K562 (cell line): ENCODE measurements at regions not wholly inside any gene's neighbourhood (a gene's known extent, or its start where the extent isn't known, plus 50 kb on each side); places are given as distances from the start of the nearest gene placed in this dataset.

Experiments used
- ATAC-seq: fragments of 200-7000 bp; cut with Tn5 transposase; 3 replicates; pipeline ENCODE4 v1.9.1; 2020; ENCODE audit warnings: moderate library complexity
- BruUV-seq: library from RNA; stranded (reverse); fragments of 400-500 nt; replicated peaks from 2 replicates; lab custom pipeline; 2021; lab: Mats Ljungman, UMichigan
- CTCF ChIA-PET: fragments of 300-600 bp; formaldehyde crosslinking; extraction: SDS; loops from one replicate; lab custom pipeline; 2021; ENCODE audit warnings: low intra/inter-chr PET ratio; lab: Yijun Ruan, JAX
- POLR2A ChIA-PET: fragments of 300-600, 350-650 bp; sonication (Branson Sonifier 250); formaldehyde crosslinking; extraction: SDS; loops from one replicate; lab custom pipeline; 2021; ENCODE audit warnings: antibody characterized with exemption, inconsistent platforms; lab: Yijun Ruan, JAX
- DNase-seq, 4 experiments: peaks; one replicate each; pipeline versions ENCODE4 v3.0.0 to v3.0.0-alpha.2; 2011 to 2018; ENCODE audit warnings: low spot score in 3 of 4, mixed read lengths in 3 of 4; ENCODE audit errors: extremely low read depth in 1 of 4
- FAIRE-seq: peaks from 2 replicates; lab custom pipeline; 2011; peaks lifted over from hg19 to GRCh38; lab: Jason Lieb, UNC
- H2AFZ ChIP-seq: 2 replicates; pipeline ENCODE4 v1.6.0; 2011; ENCODE audit warnings: low read depth, low read length, control low read depth, inconsistent platforms
- H3K27ac ChIP-seq: fragments of 200-600 bp; 3 replicates; pipeline ENCODE4 v1.8.0; 2011; ENCODE audit warnings: low read depth, mild to moderate bottlenecking, control low read depth, inconsistent platforms, low read length, moderate library complexity, mixed read lengths; ENCODE audit errors: extremely low read depth
- H3K27me3 ChIP-seq, 2 experiments: fragments of 300-600 bp in 1 of 2; 2 replicates in 1 of 2; 3 replicates in 1 of 2; pipeline versions ENCODE4 v1.6.0 to v1.8.0; 2011; ENCODE audit warnings: inconsistent platforms in 2 of 2, low read length in 2 of 2, mild to moderate bottlenecking in 1 of 2, mixed read lengths in 1 of 2, moderate library complexity in 1 of 2; ENCODE audit not compliant: control insufficient read depth in 2 of 2, insufficient read depth in 2 of 2
- H3K36me3 ChIP-seq: fragments of 300-600 bp; 3 replicates; pipeline ENCODE4 v1.8.0; 2011; ENCODE audit warnings: mild to moderate bottlenecking, low read length, inconsistent platforms; ENCODE audit not compliant: control insufficient read depth, insufficient read depth
- H3K4me1 ChIP-seq, 2 experiments: fragments of 200-600 bp in 1 of 2; replicated peaks in 1 of 2; 2 replicates in 1 of 2; 3 replicates in 1 of 2; pipeline versions ENCODE4 v1.5.1 to v1.8.0; 2011; ENCODE audit warnings: inconsistent platforms in 2 of 2, low read length in 2 of 2, mild to moderate bottlenecking in 1 of 2, mixed read lengths in 1 of 2, moderate library complexity in 1 of 2; ENCODE audit not compliant: control insufficient read depth in 2 of 2, insufficient read depth in 2 of 2
- H3K4me2 ChIP-seq: 2 replicates; pipeline ENCODE4 v1.6.1; 2011; ENCODE audit warnings: low read length, control low read depth, inconsistent platforms, mixed read lengths; ENCODE audit not compliant: insufficient read depth
- H3K4me3 ChIP-seq: fragments of 200-600 bp; sonication (generic), shearing (Covaris generic); 2 replicates; pipeline ENCODE4 v1.5.1; 2016; ENCODE audit warnings: control low read depth, inconsistent platforms
- H3K79me2 ChIP-seq: fragments of 200-600 bp; 3 replicates; pipeline ENCODE4 v1.8.0; 2011; ENCODE audit warnings: low read length, inconsistent platforms; ENCODE audit not compliant: control insufficient read depth, insufficient read depth
- H3K9ac ChIP-seq, 2 experiments: 2 replicates each; pipeline versions ENCODE4 v1.6.0 to v1.6.1; 2011; ENCODE audit warnings: low read depth in 2 of 2, low read length in 2 of 2, control low read depth in 1 of 2, inconsistent platforms in 1 of 2, mild to moderate bottlenecking in 1 of 2, mixed read lengths in 1 of 2; ENCODE audit not compliant: insufficient read depth in 1 of 2
- H3K9me1 ChIP-seq: one replicate; pipeline ENCODE4 v1.6.0; 2011; ENCODE audit warnings: inconsistent platforms, mild to moderate bottlenecking, low read length, moderate library complexity; ENCODE audit not compliant: control insufficient read depth, insufficient read depth
- H3K9me3 ChIP-seq: replicated peaks from 2 replicates; pipeline ENCODE4 v1.5.1; 2011; ENCODE audit warnings: low read depth, low read length, inconsistent platforms; ENCODE audit not compliant: control insufficient read depth, insufficient read depth
- H4K20me1 ChIP-seq: replicated peaks from 2 replicates; pipeline ENCODE4 v1.6.1; 2011; ENCODE audit warnings: low read length, inconsistent platforms, mixed read lengths; ENCODE audit not compliant: control insufficient read depth, insufficient read depth
- ARID3B ChIP-seq: fragments of 250-450 bp; sonication (Bioruptor Pico); IDR thresholded peaks from 2 replicates; pipeline ENCODE4 v1.4.0; 2020; ENCODE audit warnings: borderline replicate concordance
- NFIX ChIP-seq: fragments of 250-450 bp; sonication (Bioruptor Pico); IDR thresholded peaks from 2 replicates; pipeline ENCODE4 v1.4.0; 2020; ENCODE audit warnings: low read depth, mild to moderate bottlenecking, moderate library complexity
- PML ChIP-seq: IDR thresholded peaks from 2 replicates; pipeline ENCODE4 v1.6.1; 2012; ENCODE audit warnings: low read length, inconsistent platforms
- TARDBP ChIP-seq: fragments of 450-650 bp; IDR thresholded peaks from 2 replicates; pipeline ENCODE4 v1.6.1; 2016
- USF2 ChIP-seq: sonication (generic); formaldehyde crosslinking; IDR thresholded peaks from 2 replicates; pipeline ENCODE4 v1.5.0; 2020; ENCODE audit warnings: missing genetic modification reagents
- WGBS: fragments of 100-300 bp; shearing (Covaris generic); methylation state at CpG from one replicate; pipeline ENCODE4 v1.1.6; 2016; ENCODE audit warnings: low coverage, mixed read lengths; ENCODE audit not compliant: insufficient coverage; ENCODE audit errors: missing lambda C conversion rate; 5-methylcytosine and 5-hydroxymethylcytosine counted together
- in situ Hi-C: fragments of 300-500 bp; cut with MboI; formaldehyde crosslinking; loops from 4 replicates; pipeline ENCODE4 v1.15.0; 2018; ENCODE audit warnings: inconsistent platforms, mixed read lengths
- intact Hi-C: fragments of 100-400 bp; cut with micrococcal nuclease; formaldehyde crosslinking; loops from 2 replicates; pipeline ENCODE4 v1.14.2; 2022

GRCh38 chr14:54025661-54026060, 69.0 kb upstream of the BMP4 start:
- no peaks in the 10 kb centered on the region for H3K9me3 ChIP-seq
- ATAC-seq (no peak), FAIRE-seq (no peak)
- POLR2A ChIA-PET, result no interaction called here
- H3K27me3 ChIP-seq, result no peaks in the 10 kb centered on the region
- H3K27ac ChIP-seq, result no peak overlapping the region
- H3K4me2 ChIP-seq, result no peak overlapping the region
- no peaks in the 10 kb centered on the region for H3K4me1 ChIP-seq
- no peaks in the 10 kb centered on the region for H3K79me2 ChIP-seq
- H2AFZ ChIP-seq, result no peak overlapping the region
- BruUV-seq, result no TSS peak
- no peaks in the 10 kb centered on the region for H3K9me1 ChIP-seq
- no peak for TF ChIP-seq USF2 (CRISPR knock-in tag)
- TF ChIP-seq NFIX (CRISPR knock-in tag), result no peak
- TF ChIP-seq TARDBP, result no peak
- no peak for TF ChIP-seq ARID3B (CRISPR knock-in tag)
- no peak for TF ChIP-seq PML
- TF ChIP-seq, all 486 proteins: peak for 0
- Histone ChIP-seq H3K36me3 (no peaks in the 10 kb centered on the region), H4K20me1 (no peaks in the 10 kb centered on the region), H3K9ac (no peak overlapping the region), H3K4me3 (no peak overlapping the region)
- CTCF ChIA-PET, result no interaction called here
- intact Hi-C loops (no loop called here), in situ Hi-C loops (no loop called here)
- no peak for DNase-seq
- WGBS, result 0% methylated on average over 1 of the region's 1 CpG
